GM13976 (cell line): ENCODE measurements at regions not wholly inside any gene's neighbourhood (a gene's known extent, or its start where the extent isn't known, plus 50 kb on each side); places are given as distances from the start of the nearest gene placed in this dataset.
"Not testable (repeated sequence)": the region's sequence is repeated elsewhere in the genome, so short reads cannot be mapped to it uniquely, and the experiment has no call there.

ENCODE experiments used
- DNase-seq: peaks from one replicate; pipeline ENCODE4 v3.0.0; 2012; ENCODE audit warnings: low spot score
- CTCF ChIP-seq: IDR thresholded peaks from 2 replicates; pipeline ENCODE4 v1.5.1; 2012; ENCODE audit warnings: borderline replicate concordance, mild to moderate bottlenecking; ENCODE audit not compliant: insufficient read depth; ENCODE audit errors: extremely low read depth, missing control alignments, control extremely low read depth
- in situ Hi-C: fragments of 300-500 bp; cut with MboI; formaldehyde crosslinking; loops from one replicate; pipeline ENCODE4 v1.12.0; 2022; ENCODE audit warnings: low sequenced_read_pairs, mixed read lengths, inconsistent platforms; ENCODE audit not compliant: unreplicated experiment

- TF ChIP-seq CTCF: no peak
- in situ Hi-C loops: no loop called here
- no peak for DNase-seq
These were observed 58.5 kb upstream of the HELT start for GRCh38 chr4:184959786-184960185.

GRCh38 chr4:184960505-184960971 is 57.8 kb upstream of the HELT start:
- no peak for DNase-seq
- TF ChIP-seq CTCF: no peak
- in situ Hi-C loops: no loop called here

GRCh38 chr4:184961660-184962059 is 56.6 kb upstream of the HELT start:
- DNase-seq: no peak
- in situ Hi-C loops: no loop called here
- no peak for TF ChIP-seq CTCF

GRCh38 chr4:184962125-184962638 is 56.1 kb upstream of the HELT start:
- no peak for TF ChIP-seq CTCF
- no peak for DNase-seq
- in situ Hi-C loops: no loop called here

GRCh38 chr4:184965230-184966050 is 52.9 kb upstream of the HELT start:
- in situ Hi-C loops, DNase-seq: not testable (repeated sequence)

- in situ Hi-C loops, DNase-seq: not testable (repeated sequence)
These were observed 52.1 kb upstream of the HELT start for GRCh38 chr4:184966051-184966691.

- DNase-seq, in situ Hi-C loops: not testable (repeated sequence)
These were observed 50.6 kb upstream of the HELT start for GRCh38 chr4:184967699-184968098.

GRCh38 chr4:184968366-184968765 is 49.9 kb upstream of the HELT start:
- in situ Hi-C loops: no loop called here
- TF ChIP-seq CTCF: no peak
- DNase-seq: no peak
